Activated CD4-positive, alpha-beta memory T cell treated with anti-CD3 and anti-CD28 coated beads, Interleukin-2, amount 10 ng/mL, durations not matched to agents 7 days and 5 days (primary cell): ENCODE measurements at regions not wholly inside any gene's neighbourhood (a gene's known extent, or its start where the extent isn't known, plus 50 kb on each side); places are given as distances from the start of the nearest gene placed in this dataset.

Source experiments
- CTCF ChIA-PET: fragments of 350-600 bp; sonication (Branson Sonifier 250); formaldehyde crosslinking; loops from one replicate; lab custom pipeline; 2021; ENCODE audit warnings: antibody characterized with exemption, inconsistent platforms; lab: Charles Lee
- POLR2A ChIA-PET: fragments of 350-600 bp; sonication (Branson Sonifier 250); formaldehyde crosslinking; loops from one replicate; lab custom pipeline; 2021; ENCODE audit warnings: antibody characterized with exemption; lab: Charles Lee
- DNase-seq: peaks from one replicate; pipeline ENCODE4 v3.0.0-alpha.2; 2020
- H3K27ac Mint-ChIP-seq: one replicate; pipeline ENCODE4 v1.8.0; 2021; ENCODE audit warnings: mild to moderate bottlenecking, mixed read lengths
- H3K27me3 Mint-ChIP-seq: one replicate; pipeline ENCODE4 v1.8.0; 2021; ENCODE audit warnings: mixed read lengths
- H3K36me3 Mint-ChIP-seq: one replicate; pipeline ENCODE4 v1.8.0; 2021; ENCODE audit warnings: low read depth, mixed read lengths
- H3K4me1 Mint-ChIP-seq: one replicate; pipeline ENCODE4 v1.8.0; 2021; ENCODE audit warnings: mixed read lengths
- H3K4me3 Mint-ChIP-seq: one replicate; pipeline ENCODE4 v1.8.0; 2021; ENCODE audit warnings: mild to moderate bottlenecking, mixed read lengths
- H3K9me3 Mint-ChIP-seq: one replicate; pipeline ENCODE4 v1.8.0; 2021; ENCODE audit warnings: mixed read lengths

DNA sequence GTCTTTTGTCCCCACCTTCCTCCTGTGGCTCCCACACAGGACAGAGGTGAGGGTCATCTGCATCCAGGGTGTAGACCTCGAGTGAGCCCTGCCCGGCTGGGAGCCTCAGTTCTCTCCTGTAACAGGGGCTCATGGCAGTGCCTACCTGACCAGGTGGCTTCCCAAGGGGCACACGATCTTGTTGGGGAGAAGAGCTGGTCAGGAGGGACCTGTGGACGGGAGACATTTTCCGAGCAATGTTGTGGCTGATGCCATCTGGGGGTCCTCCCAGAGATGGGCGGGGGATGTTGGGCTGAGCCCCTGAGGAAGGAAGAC lies 51.9 kb downstream of the CEBPB start:
- peaks cover 14% of the 10 kb centered on the region for H3K27me3 Mint-ChIP-seq
- no peak overlapping the region for H3K4me3 Mint-ChIP-seq
- no peaks in the 10 kb centered on the region for H3K36me3 Mint-ChIP-seq
- DNase-seq, result no peak
- ChIA-PET POLR2A (no interaction called here), CTCF (no interaction called here)
- H3K27ac Mint-ChIP-seq, result no peak overlapping the region
- no peaks in the 10 kb centered on the region for H3K9me3 Mint-ChIP-seq
- H3K4me1 Mint-ChIP-seq, result peaks cover 4% of the 10 kb centered on the region

- Mint-ChIP-seq H3K4me1 (peaks cover 4% of the 10 kb centered on the region), H3K36me3 (no peaks in the 10 kb centered on the region), H3K4me3 (no peak overlapping the region), H3K9me3 (no peaks in the 10 kb centered on the region), H3K27me3 (peaks cover 14% of the 10 kb centered on the region), H3K27ac (no peak overlapping the region)
- POLR2A ChIA-PET, result no interaction called here
- DNase-seq, result no peak
- CTCF ChIA-PET, result no interaction called here
Measured at GRCh38 chr20:50242863-50243609, 52.4 kb downstream of the CEBPB start.

GRCh38 chr20:50243610-50244351 lies 53.2 kb downstream of the CEBPB start:
- H3K36me3 Mint-ChIP-seq, result no peaks in the 10 kb centered on the region
- peaks cover 4% of the 10 kb centered on the region for H3K4me1 Mint-ChIP-seq
- H3K9me3 Mint-ChIP-seq, result no peaks in the 10 kb centered on the region
- DNase-seq, result no peak
- ChIA-PET CTCF (no interaction called here), POLR2A (no interaction called here)
- no peak overlapping the region for H3K27ac Mint-ChIP-seq
- H3K27me3 Mint-ChIP-seq, result peaks cover 13% of the 10 kb centered on the region
- H3K4me3 Mint-ChIP-seq, result no peak overlapping the region

GRCh38 chr20:50244352-50245149 lies 53.9 kb downstream of the CEBPB start:
- no peak for DNase-seq
- CTCF ChIA-PET, result no interaction called here
- Mint-ChIP-seq H3K27me3 (peaks cover 13% of the 10 kb centered on the region), H3K27ac (no peak overlapping the region), H3K4me1 (peaks cover 4% of the 10 kb centered on the region), H3K36me3 (no peaks in the 10 kb centered on the region), H3K9me3 (no peaks in the 10 kb centered on the region), H3K4me3 (no peak overlapping the region)
- POLR2A ChIA-PET, result no interaction called here

GRCh38 chr20:50245498-50246366 lies 55.1 kb downstream of the CEBPB start:
- no peaks in the 10 kb centered on the region for H3K36me3 Mint-ChIP-seq
- H3K27me3 Mint-ChIP-seq, result peaks cover 8% of the 10 kb centered on the region
- no peaks in the 10 kb centered on the region for H3K9me3 Mint-ChIP-seq
- no peak overlapping the region for H3K4me3 Mint-ChIP-seq
- DNase-seq, result no peak
- POLR2A ChIA-PET, result no interaction called here
- H3K4me1 Mint-ChIP-seq, result peaks cover 4% of the 10 kb centered on the region
- no peak overlapping the region for H3K27ac Mint-ChIP-seq
- CTCF ChIA-PET, result interaction anchor here (0.6 kb wide), 1 partner anchor 46 kb away, joined by 3 read pairs; no protein-coding TSS in a partner anchor

DNA sequence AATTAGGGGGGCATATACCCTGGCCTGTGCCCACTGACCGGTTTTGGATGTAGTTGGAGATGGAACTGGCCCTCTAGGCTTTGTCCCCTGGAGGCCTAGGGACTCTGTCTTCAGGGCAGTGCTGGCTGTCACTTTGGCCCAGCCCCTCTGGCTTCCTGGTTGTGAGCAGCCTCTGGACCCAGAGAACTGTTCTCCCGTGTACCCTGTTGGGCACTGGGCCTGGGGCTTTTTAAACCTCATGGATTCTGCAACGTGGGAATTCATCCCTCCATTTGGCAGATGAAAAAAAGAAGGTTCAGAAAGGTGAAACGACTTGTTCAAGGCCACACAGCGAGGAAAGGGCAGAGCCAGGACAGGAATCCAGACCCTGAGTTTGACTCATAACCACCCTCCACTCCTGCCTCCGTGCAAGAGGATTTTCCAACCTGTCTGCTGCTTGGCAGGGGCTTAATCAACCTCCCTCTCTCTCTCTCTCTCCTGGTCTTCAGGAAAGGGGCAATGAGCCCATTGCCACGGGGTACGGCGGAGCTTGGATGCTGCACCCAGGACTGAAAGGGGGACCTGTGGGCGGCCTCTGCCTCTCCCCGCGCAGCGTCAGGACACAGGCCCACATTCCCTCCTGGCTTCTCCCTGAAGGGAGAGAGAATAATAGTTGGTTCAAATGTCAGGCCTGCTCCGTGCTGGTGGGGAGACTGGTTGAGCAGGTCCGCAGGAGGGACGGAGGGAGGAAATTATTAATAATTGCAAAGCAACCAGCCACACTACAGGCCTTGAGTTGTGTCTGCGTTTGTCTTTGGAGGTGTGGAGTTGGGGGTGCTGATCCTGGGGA lies 56.0 kb downstream of the CEBPB start:
- H3K27me3 Mint-ChIP-seq, result peaks cover 4% of the 10 kb centered on the region
- CTCF ChIA-PET, result no interaction called here
- no peaks in the 10 kb centered on the region for H3K36me3 Mint-ChIP-seq
- no peaks in the 10 kb centered on the region for H3K9me3 Mint-ChIP-seq
- no peak for DNase-seq
- POLR2A ChIA-PET, result no interaction called here
- no peak overlapping the region for H3K4me3 Mint-ChIP-seq
- no peak overlapping the region for H3K27ac Mint-ChIP-seq
- H3K4me1 Mint-ChIP-seq, result peaks cover 4% of the 10 kb centered on the region

- ChIA-PET CTCF (no interaction called here), POLR2A (no interaction called here)
- Mint-ChIP-seq H3K4me1 (peaks cover 4% of the 10 kb centered on the region), H3K9me3 (no peaks in the 10 kb centered on the region), H3K36me3 (no peaks in the 10 kb centered on the region), H3K27me3 (peaks cover 6% of the 10 kb centered on the region), H3K27ac (no peak overlapping the region), H3K4me3 (no peak overlapping the region)
- DNase-seq, result no peak
Measured at GRCh38 chr20:50247196-50248094, 56.8 kb downstream of the CEBPB start.

DNA sequence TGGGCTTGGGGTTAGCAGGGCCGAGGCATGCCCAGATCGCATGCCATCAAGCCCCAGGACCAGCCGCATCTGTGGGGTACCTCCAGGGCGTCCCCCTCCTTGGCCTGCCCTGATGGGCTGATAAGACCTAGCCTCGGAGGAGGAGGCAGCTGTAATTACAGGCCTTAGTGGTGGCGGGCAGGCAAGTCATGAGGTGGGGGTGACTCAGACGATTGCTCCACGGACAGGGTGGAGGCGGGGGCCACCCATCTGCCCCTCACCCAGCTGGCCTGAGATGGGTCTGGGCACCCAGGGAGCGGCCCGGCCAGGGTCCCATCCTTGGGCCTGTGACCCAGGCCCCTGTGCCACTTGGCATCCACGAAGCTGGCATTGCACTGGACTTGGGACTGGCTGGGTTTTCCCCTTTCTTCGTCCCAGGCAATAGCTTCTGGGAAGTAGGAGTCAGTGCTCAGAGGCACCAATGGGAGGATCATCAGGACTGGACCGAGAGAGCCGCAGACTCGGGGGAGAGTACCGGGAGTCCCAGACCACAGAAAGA lies 57.5 kb downstream of the CEBPB start:
- Mint-ChIP-seq H3K36me3 (no peaks in the 10 kb centered on the region), H3K4me1 (peaks cover 4% of the 10 kb centered on the region), H3K27me3 (peaks cover 10% of the 10 kb centered on the region), H3K27ac (no peak overlapping the region), H3K4me3 (no peak overlapping the region), H3K9me3 (no peaks in the 10 kb centered on the region)
- ChIA-PET CTCF (no interaction called here), POLR2A (no interaction called here)
- DNase-seq, result no peak

DNA sequence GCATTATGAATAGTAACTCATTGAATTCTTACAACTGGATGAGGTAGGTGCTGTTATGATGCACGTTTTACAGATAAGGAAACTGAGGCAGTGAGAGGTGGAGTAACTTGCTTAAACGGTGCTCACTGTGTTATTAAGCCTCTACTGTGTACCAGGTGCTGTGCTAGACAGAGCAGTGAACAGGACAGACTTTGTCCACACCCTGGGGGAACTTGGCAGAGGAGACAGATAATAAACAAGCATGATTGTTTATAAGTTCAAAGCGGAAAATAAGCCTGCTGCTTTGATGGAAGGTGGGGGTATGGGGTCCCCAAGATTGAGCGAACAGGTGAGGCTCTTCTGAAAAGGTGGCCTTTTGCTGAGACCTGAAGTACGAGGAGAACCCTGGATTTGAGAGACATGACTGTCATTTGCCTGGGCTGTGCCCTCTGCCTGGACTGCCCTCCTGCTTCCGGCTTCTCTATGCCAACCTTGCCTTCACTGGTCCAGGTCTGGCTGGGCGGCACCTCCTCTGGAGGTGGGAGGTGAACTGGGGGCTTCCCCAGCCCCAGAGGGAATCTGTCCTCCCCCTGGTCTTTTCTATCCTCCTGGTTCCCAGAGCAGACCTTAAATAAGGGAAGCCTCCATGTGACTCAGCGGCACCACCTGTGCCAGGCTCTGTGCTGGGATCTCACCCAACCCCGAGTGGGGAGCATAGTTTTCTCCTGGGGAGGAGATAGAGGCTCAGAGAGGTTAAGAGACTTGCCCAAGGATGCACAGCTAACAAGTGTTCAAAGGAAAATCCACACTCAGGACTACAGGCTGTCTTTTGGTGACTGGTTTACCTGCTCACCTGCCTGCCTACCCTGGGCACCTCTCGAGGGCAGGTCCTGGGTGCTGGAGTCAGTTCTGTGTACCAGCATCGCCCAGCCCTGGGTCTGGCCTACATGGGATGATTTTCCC lies 59.1 kb downstream of the CEBPB start:
- H3K4me3 Mint-ChIP-seq, result no peak overlapping the region
- H3K27me3 Mint-ChIP-seq, result peaks cover 13% of the 10 kb centered on the region
- CTCF ChIA-PET, result no interaction called here
- H3K36me3 Mint-ChIP-seq, result no peaks in the 10 kb centered on the region
- POLR2A ChIA-PET, result no interaction called here
- H3K4me1 Mint-ChIP-seq, result peaks cover 4% of the 10 kb centered on the region
- no peak overlapping the region for H3K27ac Mint-ChIP-seq
- H3K9me3 Mint-ChIP-seq, result no peaks in the 10 kb centered on the region
- no peak for DNase-seq

DNA sequence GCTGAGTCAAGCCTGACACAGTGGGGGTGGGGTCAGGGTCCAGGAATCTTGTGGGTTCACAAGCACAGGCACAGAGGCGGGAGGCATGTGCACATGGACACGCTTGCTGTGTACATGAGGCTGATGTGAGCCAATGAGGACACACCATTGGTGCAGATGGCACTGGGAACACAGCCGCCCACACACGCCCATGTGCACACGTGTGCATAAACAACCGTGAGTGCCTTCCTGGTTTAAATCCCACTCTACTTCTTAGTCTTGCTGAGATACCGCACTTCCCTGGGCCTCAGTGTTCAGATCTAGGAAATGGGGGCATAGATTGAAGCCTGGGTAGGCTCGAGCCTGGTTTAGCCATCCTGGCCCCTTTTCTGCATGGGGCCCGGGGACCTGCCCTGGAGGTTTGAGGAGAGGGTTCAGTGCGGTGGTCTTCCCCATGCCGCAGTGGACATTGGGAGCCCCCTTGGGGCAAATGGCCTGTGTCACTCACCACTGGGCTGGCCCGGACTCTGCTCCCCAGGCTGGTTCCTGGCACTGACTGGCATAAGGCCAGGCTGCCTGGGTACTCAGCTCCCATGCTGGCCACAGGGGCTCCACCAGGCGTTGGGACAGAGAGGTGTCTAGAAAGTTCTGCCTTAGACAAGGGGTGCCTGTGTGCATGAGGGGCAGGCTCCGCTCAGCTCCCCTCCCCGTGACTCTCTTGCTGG lies 60.2 kb downstream of the CEBPB start:
- Mint-ChIP-seq H3K9me3 (no peaks in the 10 kb centered on the region), H3K27me3 (peaks cover 20% of the 10 kb centered on the region), H3K4me3 (no peak overlapping the region), H3K36me3 (no peaks in the 10 kb centered on the region), H3K4me1 (no peaks in the 10 kb centered on the region), H3K27ac (no peak overlapping the region)
- ChIA-PET CTCF (no interaction called here), POLR2A (no interaction called here)
- DNase-seq, result no peak
